ENCODE measurements at regions not wholly inside any gene's neighbourhood (a gene's known extent, or its start where the extent isn't known, plus 50 kb on each side); places are given as distances from the start of the nearest gene placed in this dataset.

DNA sequence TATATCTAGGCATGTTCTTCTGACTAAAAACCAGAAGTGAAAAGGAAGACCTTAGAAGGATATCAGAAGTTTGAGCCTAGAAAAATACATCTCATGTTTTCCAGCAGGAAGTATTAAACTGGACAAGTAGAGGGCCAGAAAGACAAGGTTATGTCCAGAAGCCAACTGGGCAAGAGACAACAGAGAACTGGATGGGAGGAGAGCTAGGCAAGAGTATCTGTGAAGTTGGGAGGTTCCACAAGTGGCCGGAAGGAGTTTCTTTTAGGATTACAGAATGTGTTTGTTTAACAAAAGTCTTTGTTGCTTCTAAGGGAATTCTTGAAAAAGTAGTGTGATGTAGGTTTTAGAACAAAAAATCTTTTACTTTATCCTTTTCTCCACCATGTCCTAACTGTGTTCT, 86.4 kb downstream of the CYP26A1 start:
- no peak overlapping the region for H3K4me3 ChIP-seq (ENCODE audit: low read depth, low read length)
- TF ChIP-seq, protein P1, sequence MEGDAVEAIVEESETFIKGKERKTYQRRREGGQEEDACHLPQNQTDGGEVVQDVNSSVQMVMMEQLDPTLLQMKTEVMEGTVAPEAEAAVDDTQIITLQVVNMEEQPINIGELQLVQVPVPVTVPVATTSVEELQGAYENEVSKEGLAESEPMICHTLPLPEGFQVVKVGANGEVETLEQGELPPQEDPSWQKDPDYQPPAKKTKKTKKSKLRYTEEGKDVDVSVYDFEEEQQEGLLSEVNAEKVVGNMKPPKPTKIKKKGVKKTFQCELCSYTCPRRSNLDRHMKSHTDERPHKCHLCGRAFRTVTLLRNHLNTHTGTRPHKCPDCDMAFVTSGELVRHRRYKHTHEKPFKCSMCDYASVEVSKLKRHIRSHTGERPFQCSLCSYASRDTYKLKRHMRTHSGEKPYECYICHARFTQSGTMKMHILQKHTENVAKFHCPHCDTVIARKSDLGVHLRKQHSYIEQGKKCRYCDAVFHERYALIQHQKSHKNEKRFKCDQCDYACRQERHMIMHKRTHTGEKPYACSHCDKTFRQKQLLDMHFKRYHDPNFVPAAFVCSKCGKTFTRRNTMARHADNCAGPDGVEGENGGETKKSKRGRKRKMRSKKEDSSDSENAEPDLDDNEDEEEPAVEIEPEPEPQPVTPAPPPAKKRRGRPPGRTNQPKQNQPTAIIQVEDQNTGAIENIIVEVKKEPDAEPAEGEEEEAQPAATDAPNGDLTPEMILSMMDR (conservative IDR thresholded peaks at IDR 0.05; ENCODE audit: low read depth, low read length) = no peak
- DNase-seq (ENCODE audit: low read depth) = no peak

DNA sequence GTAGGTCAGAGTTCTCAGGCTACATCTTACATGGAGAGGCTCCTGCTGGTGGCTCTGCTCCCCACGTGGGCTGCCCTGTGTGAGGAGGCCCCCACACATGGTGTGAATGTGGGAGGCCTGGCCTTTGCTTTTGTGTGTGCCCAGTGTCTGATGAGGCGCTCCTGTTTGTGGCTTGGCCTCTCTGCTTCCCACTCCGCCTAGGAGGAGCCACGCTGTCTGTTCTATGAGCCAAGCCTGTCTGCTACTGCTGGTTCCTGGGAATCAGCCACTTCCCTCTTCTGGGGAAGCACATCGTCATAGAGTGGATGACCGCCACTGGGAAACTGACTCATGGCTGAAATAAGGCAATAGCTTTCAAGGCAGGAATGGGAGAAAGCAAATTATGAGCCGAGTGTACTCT, 87.1 kb downstream of the CYP26A1 start:
- no peak for DNase-seq (ENCODE audit: low read depth)
- H3K4me3 ChIP-seq (ENCODE audit: low read depth, low read length) = no peak overlapping the region
- TF ChIP-seq, protein P1 (conservative IDR thresholded peaks at IDR 0.05; ENCODE audit: low read depth, low read length) = no peak

DNA sequence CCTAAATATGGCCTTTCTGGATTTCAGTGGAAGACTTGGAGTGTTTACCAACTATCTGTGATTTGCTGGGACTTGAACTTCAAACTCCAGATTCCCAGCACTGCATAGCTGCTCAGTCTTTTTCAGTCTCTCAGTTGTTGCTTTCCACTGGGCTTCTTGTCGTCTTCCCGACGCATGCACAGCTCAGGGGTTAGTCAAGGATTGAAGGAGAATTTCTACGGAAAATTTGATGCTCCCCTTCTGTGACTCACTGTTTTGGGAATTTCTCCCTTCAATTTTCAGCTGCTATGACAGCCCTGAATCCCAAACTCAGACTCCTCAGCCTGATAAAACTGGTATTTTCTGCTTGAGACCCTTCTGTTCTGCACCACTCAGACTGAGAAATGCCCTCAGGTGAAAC, 91.7 kb downstream of the CYP26A1 start:
- TF ChIP-seq, protein P1 (conservative IDR thresholded peaks at IDR 0.05; ENCODE audit: low read depth, low read length) = no peak
- no peak for DNase-seq (ENCODE audit: low read depth)
- H3K4me3 ChIP-seq (ENCODE audit: low read depth, low read length) = no peak overlapping the region

DNA sequence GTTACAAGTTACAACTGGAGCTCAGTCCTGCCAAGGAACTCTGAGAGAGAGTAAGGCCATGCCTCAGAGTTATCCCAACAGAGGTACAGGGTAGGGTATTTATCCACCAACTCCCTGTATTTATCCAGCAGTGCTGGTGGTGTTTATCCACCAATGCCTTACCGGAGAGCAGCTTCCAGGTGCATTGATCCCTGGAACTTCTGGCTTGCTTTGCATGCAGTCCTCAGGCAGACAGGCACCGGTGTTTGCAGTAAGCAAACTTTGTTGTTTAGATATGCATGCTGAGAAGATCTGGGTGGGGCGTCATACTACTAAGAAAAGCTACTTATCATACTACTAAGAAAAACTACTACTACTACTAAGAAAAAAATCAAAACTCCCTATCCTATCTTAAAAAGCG, 92.4 kb downstream of the CYP26A1 start:
- DNase-seq (ENCODE audit: low read depth) = no peak
- TF ChIP-seq, protein P1 (conservative IDR thresholded peaks at IDR 0.05; ENCODE audit: low read depth, low read length) = no peak
- no peak overlapping the region for H3K4me3 ChIP-seq (ENCODE audit: low read depth, low read length)

DNA sequence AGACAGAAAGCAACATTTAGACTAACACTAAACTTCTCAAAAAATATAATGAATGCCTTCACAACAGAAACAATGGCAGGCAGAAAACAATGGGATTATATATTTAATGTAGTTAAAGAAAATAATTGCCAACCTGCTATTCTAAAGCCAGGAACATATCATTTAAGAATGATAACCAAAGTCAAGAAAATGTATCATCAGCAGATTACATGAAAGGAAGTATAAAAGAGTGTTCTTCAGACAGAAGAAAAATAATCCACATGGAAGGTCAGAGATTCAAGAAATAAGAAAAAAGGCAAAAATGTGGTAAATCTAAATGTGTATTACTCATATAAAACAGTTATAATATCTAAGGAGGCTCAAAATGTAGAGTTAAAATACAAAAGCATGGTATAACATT, 98.1 kb downstream of the CYP26A1 start:
- H3K4me3 ChIP-seq (ENCODE audit: low read depth, low read length) = no peak overlapping the region
- DNase-seq (ENCODE audit: low read depth) = no peak
- TF ChIP-seq, protein P1 (conservative IDR thresholded peaks at IDR 0.05; ENCODE audit: low read depth, low read length) = no peak

DNA sequence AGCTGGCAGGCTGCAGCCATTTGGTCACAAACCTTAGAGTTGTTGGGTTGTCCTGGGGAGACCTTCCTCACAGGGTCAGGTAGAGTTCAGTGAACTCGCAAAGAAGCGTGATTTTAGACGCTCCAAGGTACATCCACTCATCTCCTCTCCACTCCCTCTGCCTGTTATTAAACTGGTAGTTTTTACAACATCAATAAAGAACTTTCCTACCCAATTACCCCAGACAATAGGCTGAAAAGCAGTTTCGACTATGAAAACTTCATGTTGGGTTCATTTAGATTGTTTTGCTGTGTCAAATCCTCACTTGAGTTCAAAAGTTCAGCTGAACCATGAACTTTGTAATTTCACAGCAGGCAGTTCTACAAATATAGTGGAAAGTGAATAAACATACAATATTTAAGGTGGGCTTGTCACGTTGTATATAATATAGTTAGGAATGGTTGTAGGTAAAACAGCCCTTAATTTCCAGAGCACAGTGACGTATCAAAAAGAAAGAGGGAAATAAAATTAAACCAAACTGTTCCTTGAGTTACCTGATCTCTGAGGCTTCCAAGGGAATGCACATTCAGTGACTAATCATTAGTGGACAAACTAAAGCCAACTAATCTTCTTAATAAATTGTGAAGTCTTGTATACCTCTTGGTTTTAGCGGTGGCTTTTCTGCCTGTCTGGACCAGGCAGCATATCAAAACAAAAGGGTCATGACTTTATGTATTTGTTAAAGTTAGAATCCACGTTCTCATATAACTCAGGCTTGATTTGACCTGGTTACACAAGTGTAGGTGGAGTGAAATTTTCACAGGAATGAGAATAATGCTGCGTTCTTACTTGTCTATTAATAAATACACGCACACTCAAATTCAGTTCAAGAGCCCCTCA, 100.5 kb downstream of the CYP26A1 start:
- TF ChIP-seq, protein P1 (conservative IDR thresholded peaks at IDR 0.05; ENCODE audit: low read depth, low read length) = no peak
- no peak for DNase-seq (ENCODE audit: low read depth)
- H3K4me3 ChIP-seq (ENCODE audit: low read depth, low read length) = no peak overlapping the region

DNA sequence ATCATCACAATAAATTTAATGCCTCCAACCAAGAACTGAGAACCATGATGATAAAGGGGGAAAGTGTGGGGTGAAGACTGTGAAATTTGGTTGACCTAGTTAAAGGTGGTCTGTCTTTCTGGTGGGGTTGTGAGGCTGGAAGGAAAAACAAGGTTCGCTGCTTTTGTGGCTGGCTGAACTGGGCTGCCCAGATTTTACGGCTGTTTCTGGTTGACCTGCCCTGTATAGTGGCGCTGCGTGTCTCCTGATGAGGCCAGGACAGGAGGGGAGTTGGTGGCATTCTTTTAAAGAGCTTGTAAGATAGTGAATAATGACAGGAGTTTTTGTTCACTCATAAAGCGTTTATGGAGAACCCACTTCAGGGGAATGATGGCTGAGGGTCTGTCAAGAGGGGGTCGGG, 101.8 kb downstream of the CYP26A1 start:
- DNase-seq (ENCODE audit: low read depth) = no peak
- no peak overlapping the region for H3K4me3 ChIP-seq (ENCODE audit: low read depth, low read length)
- TF ChIP-seq, protein P1 (conservative IDR thresholded peaks at IDR 0.05; ENCODE audit: low read depth, low read length) = no peak

Measured in epithelial cell of proximal tubule (primary cell).